B cell (primary cell): ENCODE measurements at regions not wholly inside any gene's neighbourhood (a gene's known extent, or its start where the extent isn't known, plus 50 kb on each side); places are given as distances from the start of the nearest gene placed in this dataset.

ENCODE experiments used
- EZH2 ChIP-seq: IDR thresholded peaks from 2 replicates; pipeline ENCODE4 v1.6.1; 2012; ENCODE audit warnings: borderline replicate concordance, low read depth, mild to moderate bottlenecking, moderate library complexity, low read length; ENCODE audit not compliant: insufficient read depth, poor library complexity, severe bottlenecking
- TF ChIP-seq, protein P1 (sequence below): fragments of 200-600 bp; IDR thresholded peaks from one replicate; pipeline ENCODE4 v1.8.0; 2022; ENCODE audit warnings: antibody characterized with exemption, mild to moderate bottlenecking

DNA sequence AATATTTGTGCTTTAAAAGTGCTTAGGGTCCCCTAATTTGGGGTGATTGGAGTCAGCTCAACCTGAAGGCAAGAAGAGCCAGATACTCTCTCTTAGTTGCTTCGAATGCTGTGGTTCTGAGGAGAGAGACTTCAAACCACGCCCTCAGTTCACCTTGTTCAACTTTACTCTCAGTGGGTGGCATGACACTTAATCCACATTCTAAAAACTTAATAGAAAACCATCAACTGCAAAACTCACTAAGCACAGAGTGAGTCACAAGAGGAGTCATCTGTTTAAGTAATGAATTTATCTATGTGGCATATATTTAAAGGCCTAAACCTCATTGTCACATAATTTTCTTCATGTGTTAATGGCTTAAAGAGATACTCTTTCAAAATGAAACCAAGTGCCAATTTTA, 99.5 kb upstream of the SLC4A4 start:
- TF ChIP-seq, protein P1, sequence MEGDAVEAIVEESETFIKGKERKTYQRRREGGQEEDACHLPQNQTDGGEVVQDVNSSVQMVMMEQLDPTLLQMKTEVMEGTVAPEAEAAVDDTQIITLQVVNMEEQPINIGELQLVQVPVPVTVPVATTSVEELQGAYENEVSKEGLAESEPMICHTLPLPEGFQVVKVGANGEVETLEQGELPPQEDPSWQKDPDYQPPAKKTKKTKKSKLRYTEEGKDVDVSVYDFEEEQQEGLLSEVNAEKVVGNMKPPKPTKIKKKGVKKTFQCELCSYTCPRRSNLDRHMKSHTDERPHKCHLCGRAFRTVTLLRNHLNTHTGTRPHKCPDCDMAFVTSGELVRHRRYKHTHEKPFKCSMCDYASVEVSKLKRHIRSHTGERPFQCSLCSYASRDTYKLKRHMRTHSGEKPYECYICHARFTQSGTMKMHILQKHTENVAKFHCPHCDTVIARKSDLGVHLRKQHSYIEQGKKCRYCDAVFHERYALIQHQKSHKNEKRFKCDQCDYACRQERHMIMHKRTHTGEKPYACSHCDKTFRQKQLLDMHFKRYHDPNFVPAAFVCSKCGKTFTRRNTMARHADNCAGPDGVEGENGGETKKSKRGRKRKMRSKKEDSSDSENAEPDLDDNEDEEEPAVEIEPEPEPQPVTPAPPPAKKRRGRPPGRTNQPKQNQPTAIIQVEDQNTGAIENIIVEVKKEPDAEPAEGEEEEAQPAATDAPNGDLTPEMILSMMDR: no peak
- no peak for TF ChIP-seq EZH2
